Neuronal stem cell (in vitro differentiated cells): ENCODE measurements at regions not wholly inside any gene's neighbourhood (a gene's known extent, or its start where the extent isn't known, plus 50 kb on each side); places are given as distances from the start of the nearest gene placed in this dataset.

Experiments
- DNase-seq: peaks from one replicate; pipeline ENCODE4 v3.0.0-alpha.2; 2013; ENCODE audit warnings: low spot score
- H2AFZ ChIP-seq: one replicate; pipeline ENCODE4 v1.6.1; 2013; ENCODE audit warnings: mild to moderate bottlenecking, low read length, inconsistent platforms
- H2AK5ac ChIP-seq: 2 replicates; pipeline ENCODE4 v1.6.1; 2013; ENCODE audit warnings: low read depth, mild to moderate bottlenecking, inconsistent platforms, low read length, moderate library complexity, mixed read lengths
- H2BK120ac ChIP-seq: 2 replicates; pipeline ENCODE4 v1.6.1; 2013; ENCODE audit warnings: low read depth, mild to moderate bottlenecking, inconsistent platforms, low read length, moderate library complexity, mixed read lengths
- H2BK12ac ChIP-seq: one replicate; pipeline ENCODE4 v1.6.1; 2013; ENCODE audit warnings: low read length, inconsistent platforms
- H2BK15ac ChIP-seq: 2 replicates; pipeline ENCODE4 v1.6.1; 2013; ENCODE audit warnings: mild to moderate bottlenecking, low read length, inconsistent platforms, mixed read lengths
- H2BK5ac ChIP-seq: one replicate; pipeline ENCODE4 v1.6.1; 2013; ENCODE audit warnings: inconsistent platforms, mild to moderate bottlenecking, low read length, moderate library complexity
- H3K14ac ChIP-seq: one replicate; pipeline ENCODE4 v1.6.1; 2013; ENCODE audit warnings: low read length, inconsistent platforms
- H3K18ac ChIP-seq: 2 replicates; pipeline ENCODE4 v1.6.1; 2013; ENCODE audit warnings: low read length, inconsistent platforms
- H3K23ac ChIP-seq: 2 replicates; pipeline ENCODE4 v1.6.1; 2013; ENCODE audit warnings: low read depth, mild to moderate bottlenecking, mixed read lengths, low read length, inconsistent platforms; ENCODE audit not compliant: poor library complexity
- H3K27ac ChIP-seq: replicated peaks from 3 replicates; pipeline ENCODE4 v1.5.1; 2013; ENCODE audit warnings: low read length, inconsistent platforms
- H3K27me3 ChIP-seq, 3 experiments: 2 replicates each; pipeline ENCODE4 v1.6.1; 2013; ENCODE audit warnings: low read length in 3 of 3, mild to moderate bottlenecking in 2 of 3, inconsistent platforms in 1 of 3, low read depth in 1 of 3, mixed read lengths in 1 of 3, moderate library complexity in 1 of 3; ENCODE audit not compliant: control insufficient read depth in 3 of 3, insufficient read depth in 3 of 3
- H3K36me3 ChIP-seq, 2 donors: replicated peaks in 1 of 2; 2 replicates each; pipeline ENCODE4 v1.6.1; 2013; ENCODE audit warnings: low read length in 2 of 2; ENCODE audit not compliant: control insufficient read depth in 2 of 2, insufficient read depth in 2 of 2
- H3K4ac ChIP-seq: 2 replicates; pipeline ENCODE4 v1.6.1; 2013; ENCODE audit warnings: inconsistent platforms, mild to moderate bottlenecking, low read length, moderate library complexity
- H3K4me1 ChIP-seq, 2 donors: 1 replicate in 1 of 2; 2 replicates in 1 of 2; pipeline ENCODE4 v1.6.1; 2013; ENCODE audit warnings: low read length in 2 of 2, low read depth in 1 of 2; ENCODE audit not compliant: control insufficient read depth in 2 of 2, insufficient read depth in 1 of 2
- H3K4me2 ChIP-seq: one replicate; pipeline ENCODE4 v1.6.1; 2013; ENCODE audit warnings: mild to moderate bottlenecking, low read length, inconsistent platforms; ENCODE audit not compliant: insufficient read depth, poor library complexity, severe bottlenecking
- H3K4me3 ChIP-seq, 2 donors: 2 replicates each; pipeline ENCODE4 v1.5.1; 2013; ENCODE audit warnings: low read length in 2 of 2, mild to moderate bottlenecking in 2 of 2, inconsistent platforms in 1 of 2, moderate library complexity in 1 of 2
- H3K79me1 ChIP-seq: one replicate; pipeline ENCODE4 v1.6.1; 2013; ENCODE audit warnings: low read depth, mild to moderate bottlenecking, inconsistent platforms, low read length, moderate library complexity
- H3K9ac ChIP-seq: one replicate; pipeline ENCODE4 v1.6.1; 2013; ENCODE audit warnings: mild to moderate bottlenecking, low read depth, low read length, inconsistent platforms; ENCODE audit not compliant: poor library complexity
- H3K9me3 ChIP-seq, 2 donors: replicated peaks in 1 of 2; 2 replicates each; pipeline versions ENCODE3 to v1.6.1; 2013; ENCODE audit warnings: low read length in 2 of 2, mild to moderate bottlenecking in 2 of 2, inconsistent platforms in 1 of 2, low read depth in 1 of 2, mixed read lengths in 1 of 2, moderate library complexity in 1 of 2; ENCODE audit not compliant: control insufficient read depth in 2 of 2, insufficient read depth in 1 of 2
- H4K8ac ChIP-seq: one replicate; pipeline ENCODE4 v1.6.1; 2013; ENCODE audit warnings: low read depth, mild to moderate bottlenecking, inconsistent platforms, low read length, moderate library complexity
- H4K91ac ChIP-seq: one replicate; pipeline ENCODE4 v1.6.1; 2013; ENCODE audit warnings: low read length, low read depth, mild to moderate bottlenecking, inconsistent platforms; ENCODE audit not compliant: poor library complexity
- WGBS, 2 donors: extraction: QIAGEN DNeasy Blood & Tissue Kit; methylation state at CpG; one replicate each; pipeline ENCODE4 v1.1.7; 2013; ENCODE audit warnings: missing lambda C conversion rate in 2 of 2, mixed read lengths in 1 of 2; ENCODE audit not compliant: insufficient read length in 2 of 2, insufficient replicate concordance in 1 of 2; ENCODE audit errors: extremely low coverage in 2 of 2; 5-methylcytosine and 5-hydroxymethylcytosine counted together

DNA sequence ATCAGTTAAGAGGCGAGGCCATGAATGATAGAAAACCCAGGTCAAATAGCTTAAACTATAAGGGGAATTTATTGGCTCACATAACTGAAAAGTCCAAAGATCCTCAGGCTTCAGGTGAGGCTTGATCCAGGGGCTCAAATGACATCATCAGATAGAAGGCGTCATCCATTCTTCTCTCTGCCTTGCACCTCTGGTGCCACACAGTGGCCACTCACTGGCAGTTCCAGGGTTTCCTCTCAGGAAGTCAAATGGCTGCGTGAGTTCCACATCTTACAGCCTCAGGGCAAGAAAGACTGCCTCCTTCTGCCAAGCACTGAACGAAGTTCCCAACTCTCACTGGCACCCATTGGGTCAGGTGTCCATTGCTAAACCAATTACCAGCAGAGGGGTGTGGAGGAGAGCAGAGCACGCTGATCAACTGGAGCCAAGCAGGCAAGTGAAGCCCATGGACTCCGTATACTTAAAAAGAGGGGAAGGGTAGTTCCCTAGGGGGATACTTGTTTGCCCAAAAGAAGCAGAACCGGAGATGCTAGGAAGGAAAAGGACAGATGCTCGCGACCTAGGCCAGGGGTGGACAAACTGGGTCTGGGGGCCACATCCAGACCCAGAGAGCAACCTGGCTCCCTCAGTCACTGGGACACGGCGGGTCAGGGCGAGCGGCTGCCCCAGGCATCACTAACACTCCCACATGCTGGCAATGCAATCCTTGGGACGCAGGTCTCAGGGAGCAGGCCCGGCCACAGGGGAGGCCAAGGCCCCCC lies 69.3 kb downstream of the SERPINA3 start:
- Histone ChIP-seq H2AFZ (no peak overlapping the region), H3K4me2 (no peak overlapping the region), H3K18ac (peak overlapping the region; percentile 45), H2BK12ac (no peak overlapping the region), H2BK15ac (peak overlapping the region; percentile 26), H4K8ac (no peak overlapping the region), H4K91ac (no peak overlapping the region), H3K27me3 (no peaks in the 10 kb centered on the region), H3K79me1 (no peaks in the 10 kb centered on the region), H3K23ac (no peak overlapping the region), H3K36me3 (no peaks in the 10 kb centered on the region), H2BK120ac (peak overlapping the region; percentile 21), H3K9me3 (no peaks in the 10 kb centered on the region), H2AK5ac (peak overlapping the region; percentile 53), H3K4me3 (no peak overlapping the region), H2BK5ac (no peak overlapping the region), H3K27ac (no peak overlapping the region), H3K9ac (peak overlapping the region; percentile 10), H3K4ac (no peak overlapping the region), H3K4me1 (peaks cover 0 to 9% of the 10 kb centered on the region in 2 donors), H3K14ac (no peak overlapping the region)
- no CpG with 5 or more reads among the region's 15 CpGs for WGBS, 2 donors
- no peak for DNase-seq

DNA sequence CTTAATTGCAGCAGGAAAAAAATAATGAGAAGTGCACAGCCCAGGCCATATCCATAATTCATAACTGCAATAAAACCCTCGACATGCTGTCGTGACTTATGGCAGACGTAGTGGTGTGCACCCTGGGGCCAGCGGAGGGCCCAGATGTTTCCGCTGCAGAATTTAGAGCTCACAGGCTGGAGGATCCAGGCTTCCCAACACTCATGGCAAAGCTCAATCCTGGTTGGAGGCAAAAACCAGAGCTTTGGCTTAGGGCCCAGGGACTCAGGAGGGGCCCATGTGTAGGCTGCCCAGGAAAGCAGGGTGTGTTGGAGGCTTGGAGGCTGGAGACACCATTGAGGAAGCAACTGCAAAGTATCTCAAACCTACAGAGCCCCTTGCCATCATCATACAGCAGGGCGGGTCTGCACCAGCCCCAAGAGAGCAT lies 68.7 kb downstream of the SERPINA3 start:
- no peak for DNase-seq
- H2BK12ac ChIP-seq, result no peak overlapping the region
- H2BK15ac ChIP-seq, result no peak overlapping the region
- H3K4me2 ChIP-seq, result no peak overlapping the region
- H3K36me3 ChIP-seq, result no peaks in the 10 kb centered on the region
- no peak overlapping the region for H2AFZ ChIP-seq
- no peak overlapping the region for H2BK5ac ChIP-seq
- peaks cover 0 to 7% of the 10 kb centered on the region in 2 donors for H3K4me1 ChIP-seq
- no peak overlapping the region for H3K18ac ChIP-seq
- H3K27me3 ChIP-seq, result no peaks in the 10 kb centered on the region
- no peak overlapping the region for H3K27ac ChIP-seq
- no peak overlapping the region for H3K14ac ChIP-seq
- H3K4me3 ChIP-seq, result no peak overlapping the region
- H2AK5ac ChIP-seq, result no peak overlapping the region
- no peak overlapping the region for H3K4ac ChIP-seq
- no peaks in the 10 kb centered on the region for H3K9me3 ChIP-seq
- no peak overlapping the region for H4K91ac ChIP-seq
- no peak overlapping the region for H3K9ac ChIP-seq
- no peak overlapping the region for H2BK120ac ChIP-seq
- H4K8ac ChIP-seq, result no peak overlapping the region
- H3K79me1 ChIP-seq, result no peaks in the 10 kb centered on the region
- no peak overlapping the region for H3K23ac ChIP-seq
- WGBS, 2 donors, result no CpG with 5 or more reads among the region's 6 CpGs

DNA sequence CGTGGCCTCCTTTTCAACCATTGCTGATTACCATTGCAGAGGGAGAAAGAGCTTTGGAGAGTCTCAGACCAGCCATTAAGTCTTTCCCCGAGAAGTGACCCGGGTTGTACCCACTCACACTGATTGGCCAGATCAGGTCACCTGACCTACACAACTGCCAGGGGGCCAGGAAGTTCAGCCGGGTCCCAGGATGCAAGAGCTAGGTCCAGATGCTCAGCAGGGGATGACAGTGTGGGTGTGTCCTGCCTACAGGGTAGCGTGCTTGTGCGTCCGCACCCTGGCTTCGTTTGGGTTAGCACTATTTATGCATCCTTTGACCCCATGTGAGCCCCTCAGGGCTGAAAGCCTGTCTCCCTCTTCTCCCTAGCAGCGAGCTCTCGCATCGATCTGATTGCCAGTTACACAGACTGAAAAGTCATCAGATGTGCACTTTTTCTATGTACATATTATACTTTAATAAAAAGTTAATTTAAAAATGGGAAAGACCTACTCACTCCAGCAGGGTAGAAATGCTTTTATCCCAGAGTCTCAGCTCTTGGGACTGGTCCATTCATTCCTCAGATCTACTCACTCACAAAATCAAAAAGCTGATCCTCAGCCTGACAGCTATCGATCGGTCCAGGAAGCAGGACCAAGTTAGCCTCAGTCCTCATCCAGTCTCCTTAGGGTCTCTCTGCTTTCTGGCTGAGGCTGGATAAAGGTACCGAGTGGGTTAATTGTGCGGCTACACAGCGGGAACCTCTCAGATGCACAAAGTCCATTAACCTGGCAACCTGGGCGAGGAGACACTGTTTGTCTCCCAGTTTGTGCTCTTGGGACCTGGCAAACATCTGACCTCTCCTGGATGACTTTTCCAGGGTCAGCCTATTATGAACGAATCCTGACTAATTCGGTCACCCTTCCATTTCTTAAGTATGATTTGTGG lies 68.0 kb downstream of the SERPINA3 start:
- H3K27ac ChIP-seq, result no peak overlapping the region
- H3K27me3 ChIP-seq, result no peaks in the 10 kb centered on the region
- H3K9me3 ChIP-seq, result no peaks in the 10 kb centered on the region
- no peak overlapping the region for H2BK5ac ChIP-seq
- H3K23ac ChIP-seq, result no peak overlapping the region
- no peak overlapping the region for H2BK15ac ChIP-seq
- H4K8ac ChIP-seq, result no peak overlapping the region
- WGBS, 2 donors, result no CpG with 5 or more reads among the region's 19 CpGs
- H3K4ac ChIP-seq, result no peak overlapping the region
- peaks cover 0 to 7% of the 10 kb centered on the region in 2 donors for H3K4me1 ChIP-seq
- H3K18ac ChIP-seq, result no peak overlapping the region
- DNase-seq, result no peak
- H2AK5ac ChIP-seq, result no peak overlapping the region
- no peak overlapping the region for H3K4me2 ChIP-seq
- no peak overlapping the region for H3K9ac ChIP-seq
- H2BK120ac ChIP-seq, result no peak overlapping the region
- no peak overlapping the region for H4K91ac ChIP-seq
- H3K14ac ChIP-seq, result no peak overlapping the region
- H3K36me3 ChIP-seq, result no peaks in the 10 kb centered on the region
- no peak overlapping the region for H2AFZ ChIP-seq
- H2BK12ac ChIP-seq, result no peak overlapping the region
- no peaks in the 10 kb centered on the region for H3K79me1 ChIP-seq
- H3K4me3 ChIP-seq, result peak overlapping the region in 1 of 2 donors; percentile 26
